Endodermal cell (in vitro differentiated cells): ENCODE measurements at regions not wholly inside any gene's neighbourhood (a gene's known extent, or its start where the extent isn't known, plus 50 kb on each side); places are given as distances from the start of the nearest gene placed in this dataset.

ENCODE experiments used
- DNase-seq: peaks from one replicate; pipeline ENCODE4 v3.0.0-alpha.2; 2017
- H3K27ac ChIP-seq: 2 replicates; pipeline ENCODE4 v1.5.1; 2013; ENCODE audit warnings: mild to moderate bottlenecking, low read depth, low read length, moderate library complexity
- H3K27me3 ChIP-seq: 2 replicates; pipeline ENCODE4 v1.6.1; 2013; ENCODE audit warnings: mild to moderate bottlenecking, low read length, moderate library complexity; ENCODE audit not compliant: insufficient read depth, control insufficient read depth, poor library complexity, severe bottlenecking
- H3K36me3 ChIP-seq: 2 replicates; pipeline ENCODE4 v1.7.0; 2013; ENCODE audit warnings: mild to moderate bottlenecking, low read length, moderate library complexity; ENCODE audit not compliant: control insufficient read depth, insufficient read depth
- H3K4me1 ChIP-seq: one replicate; pipeline ENCODE4 v1.7.0; 2013; ENCODE audit warnings: low read length; ENCODE audit not compliant: control insufficient read depth, insufficient read depth
- H3K4me3 ChIP-seq: 2 replicates; pipeline ENCODE4 v1.5.1; 2013; ENCODE audit warnings: mild to moderate bottlenecking, low read length, moderate library complexity
- H3K9ac ChIP-seq: 2 replicates; pipeline ENCODE4 v1.6.1; 2013; ENCODE audit warnings: mild to moderate bottlenecking, low read length, moderate library complexity; ENCODE audit not compliant: poor library complexity, severe bottlenecking; ENCODE audit errors: extremely low read depth
- H3K9me3 ChIP-seq: 2 replicates; pipeline ENCODE4 v1.6.1; 2013; ENCODE audit warnings: mild to moderate bottlenecking, low read length, moderate library complexity; ENCODE audit not compliant: control insufficient read depth
- H3K27ac Mint-ChIP-seq: 2 replicates; pipeline ENCODE4 v1.8.0; 2020; ENCODE audit warnings: mixed read lengths
- H3K27me3 Mint-ChIP-seq: 2 replicates; pipeline ENCODE4 v1.8.0; 2021; ENCODE audit warnings: mild to moderate bottlenecking, mixed read lengths; ENCODE audit not compliant: insufficient read depth
- H3K36me3 Mint-ChIP-seq: 2 replicates; pipeline ENCODE4 v1.8.0; 2020; ENCODE audit warnings: low read depth, mixed read lengths
- H3K4me1 Mint-ChIP-seq: 2 replicates; pipeline ENCODE4 v1.8.0; 2020; ENCODE audit warnings: mixed read lengths
- H3K4me3 Mint-ChIP-seq: 2 replicates; pipeline ENCODE4 v1.8.0; 2020; ENCODE audit warnings: mild to moderate bottlenecking, moderate library complexity, mixed read lengths
- H3K9me3 Mint-ChIP-seq: 2 replicates; pipeline ENCODE4 v1.8.0; 2020; ENCODE audit warnings: mild to moderate bottlenecking, mixed read lengths
- WGBS, 2 experiments: methylation state at CpG; one replicate each; pipeline versions ENCODE4 v1.1.5 to v1.1.7; 2013; ENCODE audit warnings: missing lambda C conversion rate in 2 of 2, mixed read lengths in 1 of 2; ENCODE audit not compliant: insufficient coverage in 1 of 2, insufficient read length in 1 of 2; 5-methylcytosine and 5-hydroxymethylcytosine counted together
- TF ChIP-seq, protein P1 (sequence below): fragments of 200-600 bp; sonication (generic); conservative IDR thresholded peaks from 2 replicates; pipeline ENCODE4 v1.5.0; 2021; ENCODE audit warnings: antibody characterized with exemption, mild to moderate bottlenecking

DNA sequence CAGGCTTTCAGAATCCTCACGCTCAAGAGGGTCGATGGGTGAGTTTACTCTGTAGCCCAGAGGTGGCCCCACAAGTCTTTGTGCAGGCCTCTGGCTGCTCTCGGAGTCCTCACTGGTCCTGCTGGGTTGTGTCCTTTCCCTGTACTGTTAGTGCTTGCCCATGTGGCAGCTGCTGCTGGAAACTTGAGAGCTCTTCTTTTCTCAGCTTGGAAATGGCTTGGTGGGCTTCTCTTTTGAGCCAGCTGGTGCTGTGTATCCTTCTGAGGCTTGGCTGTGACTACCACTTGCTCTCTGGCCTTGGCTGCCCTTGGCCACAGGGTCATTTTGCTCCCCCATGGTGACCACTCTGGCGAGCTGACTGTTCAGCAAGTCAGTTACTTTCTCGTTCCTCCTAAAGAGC lies 82.2 kb upstream of the LMO4 start:
- WGBS, 2 experiments = 82 to 87% methylated on average over 4 to 5 of the region's 5 CpGs
- H3K36me3 Mint-ChIP-seq = no peaks in the 10 kb centered on the region
- H3K27me3 Mint-ChIP-seq = no peaks in the 10 kb centered on the region
- Histone ChIP-seq H3K9me3 (no peaks in the 10 kb centered on the region), H3K4me3 (no peak overlapping the region), H3K27me3 (no peaks in the 10 kb centered on the region), H3K36me3 (no peaks in the 10 kb centered on the region), H3K4me1 (no peaks in the 10 kb centered on the region), H3K9ac (no peak overlapping the region), H3K27ac (no peak overlapping the region)
- TF ChIP-seq, protein P1, sequence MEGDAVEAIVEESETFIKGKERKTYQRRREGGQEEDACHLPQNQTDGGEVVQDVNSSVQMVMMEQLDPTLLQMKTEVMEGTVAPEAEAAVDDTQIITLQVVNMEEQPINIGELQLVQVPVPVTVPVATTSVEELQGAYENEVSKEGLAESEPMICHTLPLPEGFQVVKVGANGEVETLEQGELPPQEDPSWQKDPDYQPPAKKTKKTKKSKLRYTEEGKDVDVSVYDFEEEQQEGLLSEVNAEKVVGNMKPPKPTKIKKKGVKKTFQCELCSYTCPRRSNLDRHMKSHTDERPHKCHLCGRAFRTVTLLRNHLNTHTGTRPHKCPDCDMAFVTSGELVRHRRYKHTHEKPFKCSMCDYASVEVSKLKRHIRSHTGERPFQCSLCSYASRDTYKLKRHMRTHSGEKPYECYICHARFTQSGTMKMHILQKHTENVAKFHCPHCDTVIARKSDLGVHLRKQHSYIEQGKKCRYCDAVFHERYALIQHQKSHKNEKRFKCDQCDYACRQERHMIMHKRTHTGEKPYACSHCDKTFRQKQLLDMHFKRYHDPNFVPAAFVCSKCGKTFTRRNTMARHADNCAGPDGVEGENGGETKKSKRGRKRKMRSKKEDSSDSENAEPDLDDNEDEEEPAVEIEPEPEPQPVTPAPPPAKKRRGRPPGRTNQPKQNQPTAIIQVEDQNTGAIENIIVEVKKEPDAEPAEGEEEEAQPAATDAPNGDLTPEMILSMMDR = no peak
- H3K9me3 Mint-ChIP-seq = no peaks in the 10 kb centered on the region
- no peak for DNase-seq
- H3K4me1 Mint-ChIP-seq = no peaks in the 10 kb centered on the region
- no peak overlapping the region for H3K4me3 Mint-ChIP-seq
- H3K27ac Mint-ChIP-seq = peak overlapping the region; percentile 72

DNA sequence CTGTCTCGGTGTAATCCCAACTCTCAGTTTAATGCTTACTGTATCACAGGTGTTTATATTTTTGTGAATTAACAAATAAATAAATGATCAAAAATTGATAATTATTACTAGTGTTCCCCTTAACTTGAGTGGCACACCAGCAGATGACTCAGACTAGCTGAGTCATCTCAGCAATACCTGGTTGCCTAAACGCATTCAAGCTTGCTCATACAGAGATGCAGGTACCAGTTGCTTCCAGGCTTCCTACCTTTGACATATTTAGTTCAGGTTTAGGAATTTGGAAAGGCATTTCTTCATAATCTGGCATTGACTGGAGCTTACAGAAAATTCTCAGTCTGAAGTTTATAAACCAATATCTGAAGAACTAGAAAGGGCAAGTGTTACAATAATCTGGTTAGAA lies 78.9 kb upstream of the LMO4 start:
- 92 to 100% methylated on average over 1 to 2 of the region's 2 CpGs for WGBS, 2 experiments
- Mint-ChIP-seq H3K9me3 (peaks cover 5% of the 10 kb centered on the region), H3K27ac (no peak overlapping the region), H3K27me3 (no peaks in the 10 kb centered on the region), H3K4me3 (no peak overlapping the region), H3K4me1 (no peaks in the 10 kb centered on the region), H3K36me3 (no peaks in the 10 kb centered on the region)
- Histone ChIP-seq H3K27me3 (no peaks in the 10 kb centered on the region), H3K27ac (no peak overlapping the region), H3K4me3 (no peak overlapping the region), H3K36me3 (no peaks in the 10 kb centered on the region), H3K9ac (no peak overlapping the region), H3K4me1 (no peaks in the 10 kb centered on the region), H3K9me3 (no peaks in the 10 kb centered on the region)
- TF ChIP-seq, protein P1 = no peak
- DNase-seq = no peak

DNA sequence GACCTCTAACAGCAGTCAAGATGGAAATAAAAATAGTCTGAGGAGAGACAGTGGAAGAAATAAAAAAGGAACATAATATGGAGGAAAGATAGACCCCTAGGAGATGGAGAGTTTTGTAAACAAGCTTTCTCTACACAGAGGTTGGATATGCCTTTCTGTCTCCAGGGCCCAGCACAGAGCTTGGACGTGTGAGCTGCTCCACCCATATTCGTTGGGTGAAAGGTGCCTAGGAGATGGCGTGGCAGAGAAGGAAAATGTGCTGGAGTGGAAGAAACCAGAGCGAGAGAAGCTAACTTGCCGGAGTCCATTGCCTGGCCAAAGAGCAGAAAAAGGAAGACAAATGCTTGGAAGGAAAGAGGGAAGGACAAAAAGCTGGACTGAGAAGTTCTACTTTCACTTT lies 78.3 kb upstream of the LMO4 start:
- Histone ChIP-seq H3K4me1 (no peaks in the 10 kb centered on the region), H3K4me3 (no peak overlapping the region), H3K36me3 (no peaks in the 10 kb centered on the region), H3K9me3 (no peaks in the 10 kb centered on the region), H3K9ac (no peak overlapping the region), H3K27ac (no peak overlapping the region), H3K27me3 (no peaks in the 10 kb centered on the region)
- no peaks in the 10 kb centered on the region for H3K36me3 Mint-ChIP-seq
- no peaks in the 10 kb centered on the region for H3K27me3 Mint-ChIP-seq
- H3K4me3 Mint-ChIP-seq = no peak overlapping the region
- no peak overlapping the region for H3K27ac Mint-ChIP-seq
- TF ChIP-seq, protein P1 = no peak
- H3K9me3 Mint-ChIP-seq = peaks cover 5% of the 10 kb centered on the region
- WGBS, 2 experiments = 91 to 100% methylated on average over 5 of the region's 5 CpGs
- no peaks in the 10 kb centered on the region for H3K4me1 Mint-ChIP-seq
- DNase-seq = no peak
